Ramos (cell line): ENCODE measurements at regions not wholly inside any gene's neighbourhood (a gene's known extent, or its start where the extent isn't known, plus 50 kb on each side); places are given as distances from the start of the nearest gene placed in this dataset.
"Not testable (repeated sequence)": the region's sequence is repeated elsewhere in the genome, so short reads cannot be mapped to it uniquely, and the experiment has no call there.

Experiments
- in situ Hi-C: fragments of 300-500 bp; cut with MboI; formaldehyde crosslinking; loops from one replicate; pipeline ENCODE4 v1.14.3; 2022; ENCODE audit warnings: low sequenced_read_pairs; ENCODE audit not compliant: unreplicated experiment

- in situ Hi-C loops = not testable (repeated sequence)
Measured at GRCh38 chr13:61493556-61493955, 77.9 kb upstream of the PCDH20 start.

GRCh38 chr13:61486496-61486895 lies 70.8 kb upstream of the PCDH20 start:
- in situ Hi-C loops = no loop called here

GRCh38 chr13:61485128-61485765 lies 69.6 kb upstream of the PCDH20 start:
- in situ Hi-C loops = no loop called here

DNA sequence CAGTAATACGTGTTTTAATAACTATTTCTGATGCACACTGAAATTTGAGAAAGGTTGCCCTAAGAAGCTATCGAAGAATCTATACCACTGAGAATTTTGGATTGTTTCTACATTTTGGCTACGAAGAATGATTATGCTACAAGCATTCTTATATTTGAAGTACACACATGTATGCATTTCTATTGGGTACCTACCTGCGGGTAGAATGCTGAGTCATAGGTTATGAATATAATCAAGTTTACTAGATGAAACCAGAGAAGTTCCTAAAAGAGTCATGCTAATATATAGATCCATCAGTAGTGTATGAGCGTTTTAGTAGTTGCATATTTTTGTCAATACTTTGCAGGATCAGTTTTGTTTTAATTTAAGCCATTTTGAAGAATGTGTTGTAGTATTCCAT lies 62.0 kb upstream of the PCDH20 start:
- in situ Hi-C loops = no loop called here

- in situ Hi-C loops = no loop called here
Measured at GRCh38 chr13:61470786-61471185, 55.1 kb upstream of the PCDH20 start.

DNA sequence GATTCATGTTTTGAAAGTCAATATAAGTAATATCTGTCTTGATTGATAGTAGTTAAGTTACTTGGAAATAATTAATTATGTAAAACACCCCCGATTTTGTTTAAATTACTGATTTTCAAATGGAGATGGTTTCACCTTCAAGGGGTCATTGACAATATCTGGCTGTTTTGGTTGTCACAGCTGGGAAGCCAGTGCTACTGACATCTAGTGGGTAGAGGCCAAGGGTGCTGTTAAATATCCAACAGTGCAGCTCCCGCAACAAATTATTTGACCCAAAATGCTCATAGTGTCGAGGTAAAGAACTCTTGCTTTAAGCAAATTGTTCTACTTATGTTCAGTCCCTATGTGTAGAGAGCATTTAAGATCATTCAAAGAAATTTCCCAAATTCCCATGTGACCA lies 50.6 kb upstream of the PCDH20 start:
- in situ Hi-C loops = no loop called here
